ENCODE measurements at regions not wholly inside any gene's neighbourhood (a gene's known extent, or its start where the extent isn't known, plus 50 kb on each side); places are given as distances from the start of the nearest gene placed in this dataset.

GRCh38 chr16:52209227-52209626 is 337.7 kb downstream of the TOX3 start:
- no peak for TF ChIP-seq CTCF (IDR thresholded peaks at IDR 0.05)
- TF ChIP-seq POLR2A (IDR thresholded peaks at IDR 0.05): no peak
